K562 (cell line): ENCODE measurements at regions not wholly inside any gene's neighbourhood (a gene's known extent, or its start where the extent isn't known, plus 50 kb on each side); places are given as distances from the start of the nearest gene placed in this dataset.

Experiments used
- ATAC-seq: fragments of 200-7000 bp; cut with Tn5 transposase; 3 replicates; pipeline ENCODE4 v1.9.1; 2020; ENCODE audit warnings: moderate library complexity
- BruUV-seq: library from RNA; stranded (reverse); fragments of 400-500 nt; replicated peaks from 2 replicates; lab custom pipeline; 2021; lab: Mats Ljungman, UMichigan
- CTCF ChIA-PET: fragments of 300-600 bp; formaldehyde crosslinking; extraction: SDS; loops from one replicate; lab custom pipeline; 2021; ENCODE audit warnings: low intra/inter-chr PET ratio; lab: Yijun Ruan, JAX
- POLR2A ChIA-PET: fragments of 300-600, 350-650 bp; sonication (Branson Sonifier 250); formaldehyde crosslinking; extraction: SDS; loops from one replicate; lab custom pipeline; 2021; ENCODE audit warnings: antibody characterized with exemption, inconsistent platforms; lab: Yijun Ruan, JAX
- DNase-seq, 4 experiments: peaks; one replicate each; pipeline versions ENCODE4 v3.0.0 to v3.0.0-alpha.2; 2011 to 2018; ENCODE audit warnings: low spot score in 3 of 4, mixed read lengths in 3 of 4; ENCODE audit errors: extremely low read depth in 1 of 4
- FAIRE-seq: peaks from 2 replicates; lab custom pipeline; 2011; peaks lifted over from hg19 to GRCh38; lab: Jason Lieb, UNC
- H2AFZ ChIP-seq: 2 replicates; pipeline ENCODE4 v1.6.0; 2011; ENCODE audit warnings: low read depth, low read length, control low read depth, inconsistent platforms
- H3K27ac ChIP-seq: fragments of 200-600 bp; 3 replicates; pipeline ENCODE4 v1.8.0; 2011; ENCODE audit warnings: low read depth, mild to moderate bottlenecking, control low read depth, inconsistent platforms, low read length, moderate library complexity, mixed read lengths; ENCODE audit errors: extremely low read depth
- H3K27me3 ChIP-seq, 2 experiments: fragments of 300-600 bp in 1 of 2; 2 replicates in 1 of 2; 3 replicates in 1 of 2; pipeline versions ENCODE4 v1.6.0 to v1.8.0; 2011; ENCODE audit warnings: inconsistent platforms in 2 of 2, low read length in 2 of 2, mild to moderate bottlenecking in 1 of 2, mixed read lengths in 1 of 2, moderate library complexity in 1 of 2; ENCODE audit not compliant: control insufficient read depth in 2 of 2, insufficient read depth in 2 of 2
- H3K36me3 ChIP-seq: fragments of 300-600 bp; 3 replicates; pipeline ENCODE4 v1.8.0; 2011; ENCODE audit warnings: mild to moderate bottlenecking, low read length, inconsistent platforms; ENCODE audit not compliant: control insufficient read depth, insufficient read depth
- H3K4me1 ChIP-seq, 2 experiments: fragments of 200-600 bp in 1 of 2; replicated peaks in 1 of 2; 2 replicates in 1 of 2; 3 replicates in 1 of 2; pipeline versions ENCODE4 v1.5.1 to v1.8.0; 2011; ENCODE audit warnings: inconsistent platforms in 2 of 2, low read length in 2 of 2, mild to moderate bottlenecking in 1 of 2, mixed read lengths in 1 of 2, moderate library complexity in 1 of 2; ENCODE audit not compliant: control insufficient read depth in 2 of 2, insufficient read depth in 2 of 2
- H3K4me2 ChIP-seq: 2 replicates; pipeline ENCODE4 v1.6.1; 2011; ENCODE audit warnings: low read length, control low read depth, inconsistent platforms, mixed read lengths; ENCODE audit not compliant: insufficient read depth
- H3K4me3 ChIP-seq: fragments of 200-600 bp; sonication (generic), shearing (Covaris generic); 2 replicates; pipeline ENCODE4 v1.5.1; 2016; ENCODE audit warnings: control low read depth, inconsistent platforms
- H3K79me2 ChIP-seq: fragments of 200-600 bp; 3 replicates; pipeline ENCODE4 v1.8.0; 2011; ENCODE audit warnings: low read length, inconsistent platforms; ENCODE audit not compliant: control insufficient read depth, insufficient read depth
- H3K9ac ChIP-seq, 2 experiments: 2 replicates each; pipeline versions ENCODE4 v1.6.0 to v1.6.1; 2011; ENCODE audit warnings: low read depth in 2 of 2, low read length in 2 of 2, control low read depth in 1 of 2, inconsistent platforms in 1 of 2, mild to moderate bottlenecking in 1 of 2, mixed read lengths in 1 of 2; ENCODE audit not compliant: insufficient read depth in 1 of 2
- H3K9me1 ChIP-seq: one replicate; pipeline ENCODE4 v1.6.0; 2011; ENCODE audit warnings: inconsistent platforms, mild to moderate bottlenecking, low read length, moderate library complexity; ENCODE audit not compliant: control insufficient read depth, insufficient read depth
- H3K9me3 ChIP-seq: replicated peaks from 2 replicates; pipeline ENCODE4 v1.5.1; 2011; ENCODE audit warnings: low read depth, low read length, inconsistent platforms; ENCODE audit not compliant: control insufficient read depth, insufficient read depth
- H4K20me1 ChIP-seq: replicated peaks from 2 replicates; pipeline ENCODE4 v1.6.1; 2011; ENCODE audit warnings: low read length, inconsistent platforms, mixed read lengths; ENCODE audit not compliant: control insufficient read depth, insufficient read depth
- BCL6 ChIP-seq: fragments of 250-450 bp; sonication (Bioruptor Pico); IDR thresholded peaks from 2 replicates; pipeline ENCODE4 v1.4.0; 2020
- FUS ChIP-seq: fragments of 200-400 bp; formaldehyde crosslinking; optimal IDR thresholded peaks from 2 replicates; pipeline ENCODE3; 2017; ENCODE audit warnings: low read depth, low read length
- HNRNPLL ChIP-seq: fragments of 200-400 bp; formaldehyde crosslinking; IDR thresholded peaks from 2 replicates; pipeline ENCODE4 v1.6.1; 2017; ENCODE audit warnings: low read length, low read depth, mild to moderate bottlenecking; ENCODE audit not compliant: poor library complexity, severe bottlenecking
- JUND ChIP-seq, 2 experiments: IDR thresholded peaks; 2 replicates in 1 of 2; 3 replicates in 1 of 2; pipeline ENCODE4 v1.6.1; 2011; ENCODE audit warnings: borderline replicate concordance in 2 of 2, low read depth in 2 of 2, low read length in 2 of 2, improper control_type of control experiment in 1 of 2, missing biosample characterization in 1 of 2, missing genetic modification characterization in 1 of 2, missing genetic modification reagents in 1 of 2
- LARP7 ChIP-seq: fragments of 450-650 bp; IDR thresholded peaks from 2 replicates; pipeline ENCODE4 v1.6.1; 2016
- MED1 ChIP-seq: sonication (generic); formaldehyde crosslinking; IDR thresholded peaks from 2 replicates; pipeline ENCODE4 v1.8.1; 2023; ENCODE audit warnings: missing genetic modification reagents, borderline replicate concordance
- RAD21 ChIP-seq, 2 experiments: fragments of 250-450 bp in 1 of 2; fragments of 450-650 bp in 1 of 2; sonication (Bioruptor Pico) in 1 of 2; formaldehyde crosslinking in 1 of 2; IDR thresholded peaks in 1 of 2; conservative IDR thresholded peaks in 1 of 2; 2 replicates each; pipeline versions ENCODE4 v1.4.0 to v1.8.0; 2020 to 2022; ENCODE audit warnings: mild to moderate bottlenecking in 2 of 2, moderate library complexity in 1 of 2
- RFX5 ChIP-seq: IDR thresholded peaks from 2 replicates; pipeline ENCODE4 v1.6.1; 2011; ENCODE audit warnings: low read depth, mild to moderate bottlenecking, improper control_type of control experiment, low read length
- RUNX1 ChIP-seq: sonication (generic); IDR thresholded peaks from 2 replicates; pipeline ENCODE4 v1.6.1; 2016; ENCODE audit warnings: antibody characterized with exemption, low read depth
- SNRNP70 ChIP-seq: fragments of 200-400 bp; formaldehyde crosslinking; optimal IDR thresholded peaks from 2 replicates; pipeline ENCODE3; 2017; ENCODE audit warnings: low read depth, low read length
- TBP ChIP-seq: optimal IDR thresholded peaks from 2 replicates; pipeline ENCODE3; 2011; ENCODE audit warnings: low read depth, low read length, improper control_type of control experiment
- TGIF2 ChIP-seq: sonication (generic); formaldehyde crosslinking; IDR thresholded peaks from 2 replicates; pipeline ENCODE4 v1.8.1; 2022; ENCODE audit warnings: mild to moderate bottlenecking, missing genetic modification reagents, moderate library complexity
- ZNF408 ChIP-seq: fragments of 250-450 bp; sonication (Bioruptor Pico); IDR thresholded peaks from 2 replicates; pipeline ENCODE4 v1.4.0; 2020; ENCODE audit warnings: low read depth, mild to moderate bottlenecking, moderate library complexity
- ZSCAN32 ChIP-seq: fragments of 450-650 bp; formaldehyde crosslinking; IDR thresholded peaks from 2 replicates; pipeline ENCODE4 v1.4.0; 2020; ENCODE audit warnings: mild to moderate bottlenecking, moderate library complexity
- WGBS: fragments of 100-300 bp; shearing (Covaris generic); methylation state at CpG from one replicate; pipeline ENCODE4 v1.1.6; 2016; ENCODE audit warnings: low coverage, mixed read lengths; ENCODE audit not compliant: insufficient coverage; ENCODE audit errors: missing lambda C conversion rate; 5-methylcytosine and 5-hydroxymethylcytosine counted together
- in situ Hi-C: fragments of 300-500 bp; cut with MboI; formaldehyde crosslinking; loops from 4 replicates; pipeline ENCODE4 v1.15.0; 2018; ENCODE audit warnings: inconsistent platforms, mixed read lengths
- intact Hi-C: fragments of 100-400 bp; cut with micrococcal nuclease; formaldehyde crosslinking; loops from 2 replicates; pipeline ENCODE4 v1.14.2; 2022
- TF ChIP-seq, protein P1 (sequence below): fragments of 450-650 bp; IDR thresholded peaks from 2 replicates; pipeline ENCODE4 v1.6.1; 2018; ENCODE audit not compliant: partially characterized antibody
- TF ChIP-seq, protein P2 (sequence below): fragments of 450-650 bp; IDR thresholded peaks from 2 replicates; pipeline ENCODE4 v1.6.1; 2017; ENCODE audit warnings: mild to moderate bottlenecking, moderate library complexity
- TF ChIP-seq, protein P3 (sequence below): fragments of 250-450 bp; sonication (Bioruptor Pico); IDR thresholded peaks from 2 replicates; pipeline ENCODE4 v1.8.0; 2022; ENCODE audit warnings: inconsistent platforms, mild to moderate bottlenecking, moderate library complexity, borderline replicate concordance

DNA sequence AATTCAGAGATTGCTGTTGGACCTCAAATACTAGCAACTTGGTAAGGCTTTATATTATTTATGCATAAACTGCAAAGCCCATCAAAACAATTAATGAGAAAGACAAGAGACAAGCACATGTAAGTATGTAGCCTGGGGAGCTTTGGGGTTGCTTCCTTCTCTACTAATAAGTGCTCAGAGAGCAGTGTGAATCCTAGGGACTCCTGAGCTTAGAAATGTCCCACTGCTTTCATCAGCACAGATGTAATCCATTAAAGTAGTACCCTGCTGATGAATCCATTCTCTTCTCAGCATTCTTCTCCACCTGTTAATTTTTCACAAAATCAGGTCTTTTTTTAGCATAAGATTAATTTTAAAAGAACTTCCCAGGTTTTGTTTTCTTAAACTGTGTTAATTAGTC lies 485.6 kb downstream of the PTH2R start (continued):
- TF ChIP-seq, protein P1, sequence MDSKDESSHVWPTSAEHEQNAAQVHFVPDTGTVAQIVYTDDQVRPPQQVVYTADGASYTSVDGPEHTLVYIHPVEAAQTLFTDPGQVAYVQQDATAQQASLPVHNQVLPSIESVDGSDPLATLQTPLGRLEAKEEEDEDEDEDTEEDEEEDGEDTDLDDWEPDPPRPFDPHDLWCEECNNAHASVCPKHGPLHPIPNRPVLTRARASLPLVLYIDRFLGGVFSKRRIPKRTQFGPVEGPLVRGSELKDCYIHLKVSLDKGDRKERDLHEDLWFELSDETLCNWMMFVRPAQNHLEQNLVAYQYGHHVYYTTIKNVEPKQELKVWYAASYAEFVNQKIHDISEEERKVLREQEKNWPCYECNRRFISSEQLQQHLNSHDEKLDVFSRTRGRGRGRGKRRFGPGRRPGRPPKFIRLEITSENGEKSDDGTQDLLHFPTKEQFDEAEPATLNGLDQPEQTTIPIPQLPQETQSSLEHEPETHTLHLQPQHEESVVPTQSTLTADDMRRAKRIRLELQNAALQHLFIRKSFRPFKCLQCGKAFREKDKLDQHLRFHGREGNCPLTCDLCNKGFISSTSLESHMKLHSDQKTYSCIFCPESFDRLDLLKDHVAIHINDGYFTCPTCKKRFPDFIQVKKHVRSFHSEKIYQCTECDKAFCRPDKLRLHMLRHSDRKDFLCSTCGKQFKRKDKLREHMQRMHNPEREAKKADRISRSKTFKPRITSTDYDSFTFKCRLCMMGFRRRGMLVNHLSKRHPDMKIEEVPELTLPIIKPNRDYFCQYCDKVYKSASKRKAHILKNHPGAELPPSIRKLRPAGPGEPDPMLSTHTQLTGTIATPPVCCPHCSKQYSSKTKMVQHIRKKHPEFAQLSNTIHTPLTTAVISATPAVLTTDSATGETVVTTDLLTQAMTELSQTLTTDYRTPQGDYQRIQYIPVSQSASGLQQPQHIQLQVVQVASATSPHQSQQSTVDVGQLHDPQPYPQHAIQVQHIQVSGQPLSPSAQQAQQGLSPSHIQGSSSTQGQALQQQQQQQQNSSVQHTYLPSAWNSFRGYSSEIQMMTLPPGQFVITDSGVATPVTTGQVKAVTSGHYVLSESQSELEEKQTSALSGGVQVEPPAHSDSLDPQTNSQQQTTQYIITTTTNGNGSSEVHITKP = no peak
- no peak for TF ChIP-seq LARP7
- no peak for TF ChIP-seq BCL6 (CRISPR knock-in tag)
- TF ChIP-seq MED1 (CRISPR knock-in tag) = no peak
- no peak for TF ChIP-seq ZNF408 (CRISPR knock-in tag)
- no peak for TF ChIP-seq RUNX1

DNA sequence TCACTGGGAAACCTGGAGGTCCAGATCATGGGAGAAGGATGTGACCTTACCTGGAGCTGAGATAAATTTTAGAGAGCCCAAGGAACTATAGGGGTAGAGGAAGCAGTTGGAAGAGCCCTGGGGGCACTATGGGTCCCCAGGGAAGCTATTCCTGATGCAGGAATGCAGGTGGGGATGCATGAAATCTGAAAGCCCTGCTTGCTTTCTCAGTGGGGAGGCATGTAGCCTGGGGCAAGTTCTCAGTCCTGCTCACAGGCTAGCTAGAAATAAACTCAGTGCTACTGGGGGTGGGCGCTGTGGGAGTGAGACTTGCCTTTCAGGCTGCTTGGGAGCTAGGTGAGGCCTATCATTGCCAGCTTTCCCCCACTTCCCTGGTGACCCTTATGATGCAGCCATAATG lies 499.7 kb downstream of the PTH2R start:
- FAIRE-seq = no peak
- no TSS peak for BruUV-seq
- TF ChIP-seq, protein P2, sequence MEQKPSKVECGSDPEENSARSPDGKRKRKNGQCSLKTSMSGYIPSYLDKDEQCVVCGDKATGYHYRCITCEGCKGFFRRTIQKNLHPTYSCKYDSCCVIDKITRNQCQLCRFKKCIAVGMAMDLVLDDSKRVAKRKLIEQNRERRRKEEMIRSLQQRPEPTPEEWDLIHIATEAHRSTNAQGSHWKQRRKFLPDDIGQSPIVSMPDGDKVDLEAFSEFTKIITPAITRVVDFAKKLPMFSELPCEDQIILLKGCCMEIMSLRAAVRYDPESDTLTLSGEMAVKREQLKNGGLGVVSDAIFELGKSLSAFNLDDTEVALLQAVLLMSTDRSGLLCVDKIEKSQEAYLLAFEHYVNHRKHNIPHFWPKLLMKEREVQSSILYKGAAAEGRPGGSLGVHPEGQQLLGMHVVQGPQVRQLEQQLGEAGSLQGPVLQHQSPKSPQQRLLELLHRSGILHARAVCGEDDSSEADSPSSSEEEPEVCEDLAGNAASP = no peak
- TF ChIP-seq RFX5 (no peak), FUS (no peak), RAD21 (CRISPR knock-in tag; conservative IDR thresholded peaks at IDR 0.05 in 1 of 2, IDR thresholded peaks at IDR 0.05 in 1 of 2) (no peak), ZSCAN32 (CRISPR knock-in tag) (no peak), SNRNP70 (no peak), TGIF2 (CRISPR knock-in tag) (no peak), TBP (no peak), HNRNPLL (no peak), JUND (IDR thresholded peaks at IDR 0.05; ENCODE audit: borderline replicate concordance, low read depth, low read length) (no peak), JUND (tag; IDR thresholded peaks at IDR 0.05; ENCODE audit: borderline replicate concordance, low read depth, low read length) (no peak)
- TF ChIP-seq, protein P3, sequence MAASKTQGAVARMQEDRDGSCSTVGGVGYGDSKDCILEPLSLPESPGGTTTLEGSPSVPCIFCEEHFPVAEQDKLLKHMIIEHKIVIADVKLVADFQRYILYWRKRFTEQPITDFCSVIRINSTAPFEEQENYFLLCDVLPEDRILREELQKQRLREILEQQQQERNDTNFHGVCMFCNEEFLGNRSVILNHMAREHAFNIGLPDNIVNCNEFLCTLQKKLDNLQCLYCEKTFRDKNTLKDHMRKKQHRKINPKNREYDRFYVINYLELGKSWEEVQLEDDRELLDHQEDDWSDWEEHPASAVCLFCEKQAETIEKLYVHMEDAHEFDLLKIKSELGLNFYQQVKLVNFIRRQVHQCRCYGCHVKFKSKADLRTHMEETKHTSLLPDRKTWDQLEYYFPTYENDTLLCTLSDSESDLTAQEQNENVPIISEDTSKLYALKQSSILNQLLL (CRISPR knock-in tag) = no peak

More for the DNA sequence above, 499.7 kb downstream of the PTH2R start:
- Histone ChIP-seq H3K4me1 (no peaks in the 10 kb centered on the region), H3K4me2 (no peak overlapping the region), H3K27ac (no peak overlapping the region), H2AFZ (no peak overlapping the region), H3K27me3 (no peaks in the 10 kb centered on the region), H3K79me2 (no peaks in the 10 kb centered on the region), H3K9me1 (no peaks in the 10 kb centered on the region), H4K20me1 (no peaks in the 10 kb centered on the region), H3K9ac (no peak overlapping the region), H3K9me3 (no peaks in the 10 kb centered on the region), H3K36me3 (no peaks in the 10 kb centered on the region), H3K4me3 (no peak overlapping the region)
- DNase-seq (no peak), ATAC-seq (no peak)
- WGBS = 40% methylated on average over 1 of the region's 1 CpG
- CTCF ChIA-PET = no interaction called here
- intact Hi-C loops = no loop called here
- POLR2A ChIA-PET = no interaction called here
- in situ Hi-C loops = no loop called here
